Epithelial cell of prostate (primary cell): ENCODE measurements at regions not wholly inside any gene's neighbourhood (a gene's known extent, or its start where the extent isn't known, plus 50 kb on each side); places are given as distances from the start of the nearest gene placed in this dataset.
A peak's percentile ranks its signal among the peaks of the same experiment; 100 is the strongest.

ENCODE experiments used
- DNase-seq: peaks from one replicate; pipeline ENCODE4 v3.0.0-alpha.2; 2011; ENCODE audit warnings: low read depth, low spot score
- H3K27ac ChIP-seq: fragments of 450-650 bp; 2 replicates; pipeline ENCODE4 v1.5.1; 2017; ENCODE audit warnings: mild to moderate bottlenecking

DNA sequence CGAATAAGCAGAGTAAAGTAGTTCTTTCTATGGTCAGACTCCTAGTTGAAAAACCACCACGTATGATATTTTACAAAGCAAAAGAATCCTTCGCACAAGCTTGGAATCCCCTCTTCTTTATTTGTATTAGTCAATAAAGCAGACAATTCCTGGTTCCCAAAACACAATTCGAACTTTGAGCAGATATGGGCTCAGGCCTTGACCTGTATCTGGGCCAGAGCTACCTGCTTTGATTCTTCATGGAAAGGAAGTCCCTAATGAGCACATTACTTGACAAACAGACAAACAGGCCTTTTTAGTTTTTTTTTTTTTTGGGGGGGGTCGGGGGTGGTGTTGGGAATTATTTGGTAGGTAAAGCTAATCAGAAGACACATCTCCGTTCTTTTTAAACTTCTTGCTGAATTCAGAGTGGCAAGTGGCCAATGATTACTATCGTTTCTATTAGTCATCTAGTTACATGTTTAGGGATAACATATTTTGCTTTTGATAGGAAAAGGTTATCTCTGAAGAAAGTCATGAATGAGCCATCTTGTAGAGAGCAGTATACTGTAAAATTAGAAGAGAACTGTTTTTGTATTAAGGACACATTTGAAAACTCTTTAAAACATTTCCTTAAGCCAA, 116.6 kb upstream of the HMHB1 start:
- DNase-seq = no peak
- H3K27ac ChIP-seq = no peak overlapping the region

DNA sequence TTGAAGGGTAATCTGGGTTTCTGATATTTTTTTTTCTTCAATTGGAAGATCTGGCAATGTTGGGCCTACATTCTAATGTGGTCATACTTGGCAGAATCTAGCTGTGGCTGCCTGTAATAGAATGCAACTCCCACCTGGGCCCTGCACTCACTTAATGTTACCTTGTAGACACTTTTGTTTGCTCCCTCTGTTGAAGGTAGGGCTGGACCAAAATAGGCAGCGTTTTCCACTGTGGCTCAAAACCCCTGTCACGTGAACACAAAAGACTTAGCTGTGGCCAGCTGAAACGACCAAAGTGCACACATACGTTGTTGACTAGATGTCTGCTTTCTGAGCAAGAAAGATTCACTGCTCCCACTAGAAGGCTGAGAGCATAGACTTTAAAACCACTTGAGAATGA, 117.6 kb upstream of the HMHB1 start:
- no peak overlapping the region for H3K27ac ChIP-seq

DNA sequence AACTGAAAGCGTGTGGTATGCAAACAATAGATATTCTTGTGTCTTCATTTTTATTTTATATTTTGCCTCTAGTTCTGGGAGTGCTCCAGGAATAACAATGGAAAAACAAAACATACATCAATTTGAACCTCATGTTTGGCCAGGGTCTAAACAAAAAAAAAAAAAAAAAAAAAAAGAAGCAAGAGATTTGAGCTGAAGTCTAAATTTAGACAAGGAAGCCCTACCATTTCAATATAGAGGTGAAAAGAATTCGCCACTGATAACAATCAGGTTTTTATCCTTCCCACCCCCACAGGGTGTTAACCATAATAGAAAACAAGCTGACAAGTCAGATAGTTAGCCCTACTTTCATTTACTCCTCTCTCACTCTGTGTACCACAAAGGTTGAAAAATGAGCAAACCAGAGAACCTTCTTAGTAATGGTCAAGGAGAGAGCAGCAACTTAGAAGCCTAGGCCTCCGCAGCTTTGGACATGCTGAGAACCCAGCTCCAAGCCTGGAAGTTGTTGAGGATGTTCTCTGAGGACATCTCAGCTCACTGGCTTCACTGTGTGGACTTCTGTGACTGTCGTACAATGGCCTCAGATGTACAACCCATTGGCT, 118.2 kb upstream of the HMHB1 start:
- no peak for DNase-seq
- H3K27ac ChIP-seq = no peak overlapping the region

More for the DNA sequence above, 117.6 kb upstream of the HMHB1 start:
- DNase-seq = no peak

DNA sequence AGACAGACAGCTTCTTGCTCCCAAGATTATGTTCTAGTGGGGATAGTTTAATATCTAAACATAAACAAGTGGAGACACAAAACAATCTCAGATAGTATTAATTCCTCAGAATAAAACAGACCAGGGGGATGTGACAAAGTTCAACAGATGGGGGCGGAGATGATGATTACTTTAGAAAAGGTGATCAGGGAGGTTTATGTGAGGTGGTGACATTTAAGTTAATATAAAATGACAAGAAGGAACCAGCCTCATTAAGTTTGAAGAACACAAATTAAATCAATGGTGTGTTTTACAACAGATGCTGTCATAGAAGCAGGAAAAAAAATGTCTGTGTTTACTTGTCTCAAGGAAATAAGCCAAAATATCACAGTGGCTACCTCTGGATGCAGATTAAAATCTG, 119.6 kb upstream of the HMHB1 start:
- no peak for DNase-seq
- no peak overlapping the region for H3K27ac ChIP-seq

DNA sequence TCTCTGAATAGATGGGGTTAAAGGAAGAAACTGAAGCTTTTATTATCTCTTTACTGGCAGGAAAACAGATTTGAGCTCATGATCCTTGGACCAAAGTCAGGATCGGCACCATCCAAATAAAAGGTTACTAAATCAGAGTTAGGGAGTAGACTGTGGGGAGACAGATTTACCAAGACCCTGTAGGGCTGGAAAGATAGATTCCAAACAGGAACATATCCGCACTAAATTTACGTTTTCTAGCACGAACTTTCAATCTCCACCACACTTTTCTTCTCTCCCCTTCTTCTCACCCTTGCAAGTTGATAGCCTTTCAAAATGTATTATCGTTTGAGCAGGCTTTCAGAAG, 120.0 kb upstream of the HMHB1 start:
- no peak for DNase-seq
- no peak overlapping the region for H3K27ac ChIP-seq

DNA sequence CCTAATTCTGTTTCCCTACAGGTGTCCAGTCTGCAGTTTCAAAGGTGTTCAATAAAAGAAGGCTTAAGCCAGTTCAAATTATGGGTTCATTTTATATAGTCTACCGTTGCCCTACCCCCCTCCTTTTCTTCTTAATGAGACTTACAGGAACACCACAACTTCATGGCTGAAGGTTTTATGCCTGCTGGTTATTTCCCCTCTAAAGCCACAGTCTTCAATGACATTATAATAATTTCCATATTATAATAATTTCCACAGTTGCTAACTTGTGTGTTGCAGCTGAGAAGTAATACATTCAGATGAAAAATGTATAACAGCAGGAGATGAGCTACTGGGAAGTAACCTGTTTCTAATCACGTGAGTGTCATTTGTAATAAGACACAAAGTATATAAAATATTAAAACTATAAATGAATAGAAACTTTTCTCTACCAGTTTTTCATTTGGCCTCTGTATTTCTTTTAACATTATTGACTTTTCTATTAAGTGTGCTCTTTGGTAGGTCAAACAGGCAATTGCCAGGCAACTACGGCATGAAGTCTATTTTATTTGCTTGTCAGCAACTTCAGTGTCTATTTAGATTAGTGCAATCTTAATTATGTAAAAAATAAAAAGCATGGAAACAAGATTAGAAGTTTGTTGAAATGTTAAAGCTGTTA, 120.5 kb upstream of the HMHB1 start:
- DNase-seq = no peak
- no peak overlapping the region for H3K27ac ChIP-seq

DNA sequence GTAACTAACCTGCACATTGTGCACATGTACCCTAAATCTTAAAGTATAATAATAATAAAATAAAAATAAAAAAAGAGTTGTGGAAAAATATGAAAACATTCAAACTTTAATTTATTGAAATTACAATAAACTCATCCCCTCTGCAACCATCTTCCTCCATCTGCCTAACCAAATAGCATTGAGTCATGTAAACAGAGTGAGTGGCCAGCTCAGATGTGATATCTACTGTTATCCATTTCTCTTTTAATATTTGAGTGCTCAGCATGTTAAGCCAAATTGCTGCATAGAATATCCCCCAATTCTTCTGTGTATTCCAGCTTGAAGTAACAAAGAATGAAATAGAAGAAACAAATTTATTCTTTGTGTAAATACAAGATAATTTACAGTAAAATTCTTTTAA, 124.4 kb upstream of the HMHB1 start:
- no peak overlapping the region for H3K27ac ChIP-seq
- no peak for DNase-seq

DNA sequence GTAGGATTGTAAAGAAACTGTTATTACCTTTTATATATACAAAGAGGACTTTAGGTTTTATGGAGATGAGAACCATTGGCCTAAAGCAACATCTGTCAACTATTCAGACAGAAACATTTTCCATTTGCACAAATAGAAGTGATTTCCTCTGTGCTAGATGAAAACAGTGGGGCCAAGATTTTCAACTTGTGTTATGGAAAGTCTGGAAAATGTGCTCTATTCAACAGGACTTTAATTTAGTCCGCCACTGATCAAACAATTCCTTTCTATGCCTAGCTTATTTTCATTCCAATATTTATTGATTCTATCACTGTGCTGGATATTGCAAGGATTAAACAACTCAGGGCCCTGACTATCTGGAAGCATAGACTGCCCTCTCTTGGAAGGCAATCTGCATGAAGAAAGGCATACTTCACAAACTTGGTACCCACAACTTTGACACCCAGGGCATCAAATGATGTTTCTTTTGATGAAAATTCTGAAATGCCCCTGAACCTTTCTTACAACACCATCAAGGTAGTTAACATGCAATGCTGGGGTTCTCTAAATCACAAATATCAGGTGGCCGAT, 126.6 kb upstream of the HMHB1 start:
- H3K27ac ChIP-seq = no peak overlapping the region
- no peak for DNase-seq

DNA sequence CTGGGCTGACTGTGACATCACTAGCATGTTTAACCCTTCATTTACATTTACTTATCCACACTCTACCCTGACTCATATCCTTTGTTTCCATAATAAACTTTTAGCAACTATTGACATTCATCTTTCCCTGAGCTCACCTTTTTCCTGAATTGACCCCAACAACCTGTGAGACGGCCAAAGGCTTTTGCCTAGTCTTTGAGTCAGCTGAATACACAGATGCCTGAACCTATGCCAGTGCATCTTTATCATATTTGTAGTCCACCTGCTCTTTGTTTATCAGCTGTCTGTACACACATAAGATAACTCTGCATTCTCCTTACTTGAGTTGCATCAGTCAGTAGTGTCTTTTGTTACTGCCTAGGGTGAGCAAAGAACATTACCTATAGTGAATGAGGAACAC, 128.5 kb upstream of the HMHB1 start:
- no peak for DNase-seq
- H3K27ac ChIP-seq = peak overlapping the region; percentile 8

DNA sequence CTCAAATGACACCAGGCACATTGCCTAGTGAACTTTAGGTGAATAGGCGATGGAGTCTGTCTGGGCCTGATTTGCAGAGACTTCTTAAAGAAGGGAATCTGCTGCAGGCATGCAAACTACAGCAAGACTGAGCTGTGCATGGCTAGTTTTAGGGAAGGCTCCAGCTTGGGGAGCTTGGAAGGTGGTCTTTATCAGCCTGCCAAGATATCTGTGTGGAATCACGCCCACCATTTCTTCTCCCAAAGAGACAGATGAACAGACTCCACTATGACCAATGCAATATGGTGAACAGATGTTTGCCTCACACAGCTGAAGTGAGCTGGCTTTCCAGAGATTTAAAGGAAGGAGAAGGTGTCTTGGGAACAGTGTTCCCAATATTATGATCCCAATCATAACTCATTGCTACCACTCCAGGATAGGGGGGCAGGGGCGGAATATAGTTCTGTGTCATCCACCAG, 129.0 kb upstream of the HMHB1 start:
- DNase-seq = no peak
- H3K27ac ChIP-seq = no peak overlapping the region

DNA sequence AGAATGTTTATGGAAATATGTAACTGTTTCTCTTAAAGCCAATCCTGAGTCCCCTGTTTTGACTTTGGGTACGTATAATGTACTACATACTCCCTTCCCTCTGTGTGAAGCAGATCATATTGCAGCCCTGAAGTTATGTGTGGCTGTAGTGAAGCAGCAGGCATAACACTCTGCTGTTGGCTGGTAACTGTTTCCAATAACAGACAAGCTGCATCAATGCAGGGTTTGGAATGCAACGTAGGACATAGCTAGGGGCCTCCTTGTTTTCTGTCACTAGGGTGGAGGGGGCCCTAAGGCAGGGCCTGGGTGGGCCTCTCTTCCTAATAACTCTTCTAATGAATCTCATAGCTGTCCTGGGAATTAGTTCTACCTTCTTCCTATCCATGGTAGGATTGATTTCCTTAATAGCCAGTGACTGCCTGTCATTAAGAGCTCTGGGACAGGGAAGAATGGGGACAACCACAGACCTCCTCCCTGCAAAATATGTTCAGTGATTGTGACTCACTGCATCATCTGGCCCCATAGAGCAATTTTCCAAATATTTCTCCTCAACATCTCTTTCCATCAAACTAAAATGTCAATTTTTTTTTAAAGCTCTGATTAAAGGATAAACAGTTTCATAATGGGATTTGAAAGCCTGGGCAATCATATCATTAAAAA, 129.6 kb upstream of the HMHB1 start:
- H3K27ac ChIP-seq = no peak overlapping the region
- DNase-seq = no peak

DNA sequence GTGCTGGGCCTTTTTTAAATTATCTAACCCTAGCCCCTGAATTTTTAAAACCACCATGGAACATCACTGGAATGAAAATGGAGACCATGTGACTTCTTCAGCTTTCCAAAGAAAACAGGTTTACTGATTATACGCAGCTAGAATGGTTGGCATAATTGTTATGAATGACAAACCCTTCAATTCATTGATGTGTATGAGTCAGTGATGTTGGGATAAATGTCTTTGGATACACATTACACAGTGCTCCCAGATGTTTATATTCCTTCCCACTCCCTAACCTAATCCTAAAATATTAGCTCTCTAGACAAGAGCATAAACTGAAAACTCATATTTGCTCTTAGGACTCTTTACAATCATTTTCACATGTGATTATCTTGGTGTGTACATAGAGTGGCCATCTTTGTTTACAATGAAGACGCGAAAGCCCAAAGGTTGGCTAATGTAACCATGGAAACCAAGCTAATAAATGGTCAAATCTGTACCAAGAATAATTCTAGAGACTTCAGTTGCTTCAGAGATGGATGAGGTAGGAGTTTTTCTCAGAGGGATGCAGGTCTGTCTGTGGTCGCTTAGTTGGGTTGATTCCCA, 131.2 kb upstream of the HMHB1 start:
- H3K27ac ChIP-seq = no peak overlapping the region
- DNase-seq = no peak

DNA sequence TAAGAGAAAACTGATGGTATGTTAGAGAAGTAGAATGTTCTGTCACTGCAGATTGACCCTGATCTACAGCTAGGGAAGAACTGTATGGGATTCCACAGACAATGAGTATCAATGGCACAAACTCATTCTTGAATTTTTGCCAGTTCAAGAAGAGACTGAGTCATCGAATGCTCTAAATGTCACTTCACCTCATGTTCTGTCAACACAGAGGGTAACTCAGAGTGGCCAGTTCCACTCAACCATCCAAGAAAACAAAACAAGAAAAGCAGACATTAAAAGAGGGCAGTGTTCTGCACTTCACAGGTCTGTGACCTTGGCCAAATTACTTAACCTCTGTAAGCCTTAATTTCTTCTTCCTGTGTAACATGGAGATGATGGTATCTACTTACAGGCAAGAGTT, 132.2 kb upstream of the HMHB1 start:
- no peak for DNase-seq
- no peak overlapping the region for H3K27ac ChIP-seq

DNA sequence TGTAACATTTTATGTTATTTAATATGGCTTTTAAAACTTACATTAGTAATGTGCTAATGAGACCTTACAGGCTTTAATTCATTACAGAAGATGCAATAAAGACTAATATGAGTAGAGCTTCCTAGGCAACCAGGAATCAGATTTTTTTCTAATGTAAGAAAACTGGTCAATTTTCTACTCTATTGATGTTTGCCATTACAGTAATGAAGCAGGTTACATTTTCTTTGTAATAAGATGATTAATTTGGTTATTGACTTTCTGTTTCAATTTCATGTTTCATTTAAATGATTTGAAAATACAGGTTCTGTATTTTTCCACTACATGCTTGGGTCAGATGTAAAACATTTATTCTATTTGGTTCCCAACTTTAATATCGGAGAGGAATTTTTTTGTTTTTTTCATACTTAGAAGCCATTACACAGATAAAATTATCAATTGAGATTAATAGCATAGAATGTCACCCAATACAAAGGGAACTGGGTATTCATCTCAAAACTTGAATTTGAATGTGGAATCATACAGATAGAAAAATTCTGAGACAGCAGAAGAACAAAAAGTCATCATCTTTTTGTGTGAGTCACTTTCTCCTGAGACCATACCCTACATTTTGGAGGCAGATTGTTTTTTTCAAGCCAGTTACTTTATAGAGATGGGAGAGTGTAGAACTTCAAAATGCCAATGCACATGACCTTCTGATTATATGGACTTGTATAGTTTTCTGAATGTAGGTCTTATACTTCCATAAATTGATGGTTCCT, 133.6 kb upstream of the HMHB1 start:
- no peak for DNase-seq
- no peak overlapping the region for H3K27ac ChIP-seq

DNA sequence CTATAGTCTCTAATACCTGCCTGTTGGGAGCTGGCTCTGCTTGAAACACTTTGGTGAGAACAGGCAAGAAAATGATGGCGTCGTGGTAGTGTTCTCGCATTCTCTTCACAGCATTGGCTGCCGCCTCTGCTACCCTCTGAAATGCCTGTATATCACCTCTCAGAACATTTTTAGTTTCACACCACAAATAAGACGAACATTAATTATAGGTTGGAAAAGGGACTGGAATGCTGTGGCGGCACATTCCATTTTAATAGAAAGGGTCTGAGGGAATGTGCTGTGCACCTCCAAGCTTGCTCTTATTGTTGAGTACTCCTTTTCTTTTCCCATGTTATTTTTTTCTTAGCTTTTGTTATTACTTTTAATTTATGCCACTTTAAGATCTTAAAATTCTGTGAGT, 134.6 kb upstream of the HMHB1 start:
- H3K27ac ChIP-seq = no peak overlapping the region
- DNase-seq = no peak

DNA sequence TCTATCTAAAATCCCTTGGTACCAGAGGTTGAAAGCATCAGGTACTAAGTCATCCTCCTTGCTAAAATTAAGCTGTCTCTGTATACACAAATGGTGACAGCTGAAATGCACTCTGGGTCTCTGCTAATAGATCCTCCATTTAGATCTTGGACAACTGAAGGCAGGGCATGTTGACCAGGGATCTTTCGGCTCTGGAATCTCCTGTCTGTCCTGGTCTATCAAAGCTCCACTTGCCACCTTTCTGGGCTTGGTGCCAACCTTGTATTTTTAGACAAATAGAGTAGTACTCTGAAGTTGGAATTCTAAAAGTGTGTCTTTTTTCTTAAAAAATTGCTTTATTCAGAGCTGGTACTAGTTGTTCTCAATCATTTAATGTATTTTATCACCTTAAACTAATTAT, 135.2 kb upstream of the HMHB1 start:
- no peak overlapping the region for H3K27ac ChIP-seq
- DNase-seq = no peak

DNA sequence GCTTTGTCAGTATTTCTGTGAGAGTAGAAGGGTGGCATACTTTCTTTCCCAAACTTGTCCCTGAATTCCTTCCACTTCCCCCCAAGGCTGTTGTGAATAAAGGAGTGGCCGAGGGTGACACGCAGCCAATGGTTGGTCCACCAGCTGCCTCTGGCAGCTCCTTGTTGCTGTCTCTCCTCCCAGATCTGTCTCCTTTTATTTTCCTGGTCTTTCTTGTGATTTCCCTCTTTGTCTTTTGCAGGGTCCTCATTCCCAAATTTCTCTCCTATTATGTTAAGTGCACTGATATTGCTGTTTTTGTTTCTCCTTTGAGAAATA, 137.5 kb upstream of the HMHB1 start:
- DNase-seq = no peak
- H3K27ac ChIP-seq = peak overlapping the region; percentile 33

DNA sequence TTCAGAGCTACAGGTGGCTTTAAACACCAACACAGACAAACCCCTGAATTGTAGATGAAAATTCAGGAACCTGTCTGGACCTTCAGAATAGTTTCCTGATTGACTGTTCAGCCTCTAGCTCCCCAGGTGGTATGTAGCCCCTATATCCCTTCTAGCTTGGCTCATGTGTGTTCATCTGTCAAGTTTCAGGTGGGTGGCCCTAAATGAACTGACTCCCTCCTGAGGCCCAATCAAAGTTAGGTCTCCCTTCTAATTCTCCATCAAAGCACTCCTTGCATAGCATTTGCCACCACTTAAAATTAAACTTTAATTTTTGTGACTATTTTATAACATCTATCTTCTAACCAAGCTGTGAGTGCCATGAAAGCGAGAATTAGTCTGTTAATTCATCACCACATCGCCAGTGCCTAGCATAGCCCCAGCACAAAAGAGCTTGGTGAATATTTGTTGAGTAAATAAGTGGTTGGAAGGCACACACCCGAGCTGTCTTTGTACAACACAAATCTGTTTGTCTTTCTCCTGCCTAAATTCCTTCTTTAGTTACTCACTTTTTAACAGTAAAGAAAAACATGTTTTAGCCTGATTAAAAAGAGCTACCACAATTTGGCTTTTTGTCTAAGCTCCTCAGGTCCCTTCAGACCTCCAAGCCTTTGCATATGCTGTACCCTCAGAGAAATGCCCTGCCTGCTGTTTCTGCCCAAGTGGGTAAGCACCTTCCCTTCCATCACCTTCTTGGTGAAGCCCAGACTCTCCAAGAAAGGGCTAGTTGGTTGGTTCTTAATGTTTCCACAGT, 138.1 kb upstream of the HMHB1 start:
- no peak for DNase-seq
- peak overlapping the region; percentile 33 for H3K27ac ChIP-seq

DNA sequence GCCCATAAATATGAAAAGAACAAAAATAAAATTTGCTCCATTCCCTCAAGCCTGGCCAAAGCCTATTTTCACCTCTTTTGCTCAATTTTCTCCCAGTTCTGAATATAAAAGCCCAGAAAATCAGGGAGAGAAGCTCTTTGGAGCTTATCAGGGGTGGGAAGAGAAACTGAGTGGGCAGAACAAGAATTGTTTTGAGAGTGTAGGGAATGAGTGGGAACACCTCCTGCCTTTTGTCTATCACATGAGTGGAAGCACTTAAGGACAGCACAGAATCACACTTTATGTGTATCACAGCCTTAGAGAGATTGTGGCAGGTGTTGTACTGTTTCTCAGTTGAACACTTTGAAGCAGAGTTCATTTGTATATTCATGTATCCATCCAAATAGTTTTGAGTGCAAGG, 139.2 kb upstream of the HMHB1 start:
- no peak overlapping the region for H3K27ac ChIP-seq
- no peak for DNase-seq
